OCI-LY7 (cell line): ENCODE measurements at regions not wholly inside any gene's neighbourhood (a gene's known extent, or its start where the extent isn't known, plus 50 kb on each side); places are given as distances from the start of the nearest gene placed in this dataset.

Source experiments
- BruUV-seq: library from RNA; stranded (reverse); fragments of 400-500 nt; replicated peaks from 2 replicates; lab custom pipeline; 2021; lab: Mats Ljungman, UMichigan
- CTCF ChIA-PET: fragments of 300-600 bp; sonication (Branson Sonifier 250); formaldehyde crosslinking; loops from one replicate; lab custom pipeline; 2022; ENCODE audit warnings: antibody characterized with exemption; ENCODE audit not compliant: unreplicated experiment; lab: Charles Lee
- POLR2A ChIA-PET: fragments of 300-600 bp; sonication (Branson Sonifier 250); formaldehyde crosslinking; loops from one replicate; lab custom pipeline; 2022; ENCODE audit warnings: antibody characterized with exemption; lab: Charles Lee
- DNase-seq: peaks from one replicate; pipeline ENCODE4 v3.0.0-alpha.2; 2015; ENCODE audit warnings: low spot score
- H2AFZ ChIP-seq: fragments of 200-600 bp; sonication (generic), shearing (Covaris generic); 2 replicates; pipeline ENCODE4 v1.6.1; 2014; ENCODE audit warnings: mild to moderate bottlenecking, antibody characterized with exemption, low read length, moderate library complexity
- H3K27ac ChIP-seq: fragments of 200-600 bp; sonication (generic); 2 replicates; pipeline ENCODE4 v1.5.1; 2014; ENCODE audit warnings: mixed run types, low read depth, mild to moderate bottlenecking, moderate library complexity, low read length, inconsistent platforms; ENCODE audit not compliant: poor library complexity, severe bottlenecking
- H3K36me3 ChIP-seq: fragments of 200-600 bp; sonication (generic); 2 replicates; pipeline ENCODE4 v1.6.1; 2014; ENCODE audit warnings: mild to moderate bottlenecking, antibody characterized with exemption, low read length, moderate library complexity, mixed read lengths; ENCODE audit not compliant: insufficient read depth
- H3K4me1 ChIP-seq: fragments of 200-600 bp; sonication (generic); 2 replicates; pipeline ENCODE4 v1.5.1; 2014; ENCODE audit warnings: mild to moderate bottlenecking, low read length; ENCODE audit not compliant: insufficient read depth, poor library complexity, severe bottlenecking
- H3K4me2 ChIP-seq: fragments of 200-600 bp; sonication (generic); 2 replicates; pipeline ENCODE4 v1.6.1; 2014; ENCODE audit warnings: mild to moderate bottlenecking, low read length
- H3K4me3 ChIP-seq: fragments of 200-600 bp; sonication (generic); 2 replicates; pipeline ENCODE4 v1.5.1; 2014; ENCODE audit warnings: mild to moderate bottlenecking, low read depth, low read length; ENCODE audit not compliant: poor library complexity, severe bottlenecking
- H3K79me2 ChIP-seq: fragments of 200-600 bp; sonication (generic); 2 replicates; pipeline ENCODE4 v1.6.1; 2016; ENCODE audit warnings: low read depth, mild to moderate bottlenecking, low read length, moderate library complexity, mixed read lengths; ENCODE audit not compliant: insufficient read depth
- H3K9me2 ChIP-seq: fragments of 200-600 bp; sonication (generic); 2 replicates; pipeline ENCODE4 v1.6.1; 2016; ENCODE audit warnings: mild to moderate bottlenecking, low read length, mixed read lengths; ENCODE audit not compliant: insufficient read depth
- H3K9me3 ChIP-seq: fragments of 200-600 bp; sonication (generic); 2 replicates; pipeline ENCODE4 v1.6.1; 2014; ENCODE audit warnings: mild to moderate bottlenecking, mixed run types, low read length, mixed read lengths
- H4K20me1 ChIP-seq: fragments of 200-600 bp; sonication (generic); 2 replicates; pipeline ENCODE4 v1.6.1; 2014; ENCODE audit warnings: mild to moderate bottlenecking, antibody characterized with exemption, low read length, moderate library complexity, mixed read lengths; ENCODE audit not compliant: insufficient read depth
- CTCF ChIP-seq: fragments of 200-600 bp; sonication (generic); conservative IDR thresholded peaks from 2 replicates; pipeline ENCODE4 v1.5.1; 2014; ENCODE audit warnings: mild to moderate bottlenecking, antibody characterized with exemption, low read length, moderate library complexity, mixed read lengths
- EZH2phosphoT487 ChIP-seq: fragments of 200-600 bp; sonication (generic); IDR thresholded peaks from 2 replicates; pipeline ENCODE4 v1.6.1; 2018; ENCODE audit warnings: low read depth, borderline replicate concordance, mild to moderate bottlenecking, mixed run types, antibody characterized with exemption, low read length, moderate library complexity, mixed read lengths
- intact Hi-C: fragments of 100-400 bp; cut with micrococcal nuclease; formaldehyde crosslinking; loops from one replicate; pipeline ENCODE4 v1.10.0; 2022; ENCODE audit not compliant: unreplicated experiment

- CTCF ChIA-PET: no interaction called here
- H3K9me2 ChIP-seq: no peaks in the 10 kb centered on the region
- H4K20me1 ChIP-seq: no peaks in the 10 kb centered on the region
- no peak overlapping the region for H2AFZ ChIP-seq
- H3K9me3 ChIP-seq: no peaks in the 10 kb centered on the region
- H3K4me1 ChIP-seq: no peaks in the 10 kb centered on the region
- no peak overlapping the region for H3K4me2 ChIP-seq
- no peak overlapping the region for H3K27ac ChIP-seq
- H3K79me2 ChIP-seq: no peaks in the 10 kb centered on the region
- TF ChIP-seq EZH2phosphoT487 (no peak), CTCF (no peak)
- POLR2A ChIA-PET: interaction anchor here (0.6 to 1.4 kb wide), 4 partner anchors 9 to 388 kb away, joined by 3 to 4 read pairs (median 3); no protein-coding TSS in a partner anchor
- H3K36me3 ChIP-seq: no peaks in the 10 kb centered on the region
- no TSS peak for BruUV-seq
- DNase-seq: no peak
- no peak overlapping the region for H3K4me3 ChIP-seq
- intact Hi-C loops: no loop called here
Measured at GRCh38 chr2:18078216-18078615, 199.7 kb downstream of the KCNS3 start.

DNA sequence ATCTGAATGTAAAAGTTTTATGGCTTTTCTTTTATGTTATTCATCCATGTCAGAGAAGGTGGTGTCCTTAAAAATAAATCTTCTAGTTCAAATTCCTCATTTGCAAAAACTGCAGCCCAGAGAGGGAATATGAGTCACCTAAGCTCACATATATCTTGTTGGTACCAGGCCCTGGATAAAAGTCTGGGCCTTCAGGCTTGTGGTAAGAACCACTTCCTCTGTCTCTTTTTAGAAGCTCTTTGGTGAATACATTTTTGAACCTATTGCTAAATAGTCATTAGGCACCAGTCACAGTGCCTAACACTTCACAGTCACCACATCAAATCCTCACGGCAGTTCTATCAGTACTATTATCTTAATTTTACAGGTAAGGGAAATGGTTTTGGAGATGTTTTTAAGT, 199.2 kb downstream of the KCNS3 start:
- CTCF ChIA-PET: no interaction called here
- Histone ChIP-seq H3K9me2 (no peaks in the 10 kb centered on the region), H3K4me1 (no peaks in the 10 kb centered on the region), H3K27ac (no peak overlapping the region), H3K4me2 (no peak overlapping the region), H2AFZ (no peak overlapping the region), H3K79me2 (no peaks in the 10 kb centered on the region), H3K4me3 (no peak overlapping the region), H3K36me3 (no peaks in the 10 kb centered on the region), H4K20me1 (no peaks in the 10 kb centered on the region), H3K9me3 (no peaks in the 10 kb centered on the region)
- no TSS peak for BruUV-seq
- no peak for DNase-seq
- TF ChIP-seq CTCF (no peak), EZH2phosphoT487 (no peak)
- POLR2A ChIA-PET: interaction anchor here (0.6 to 1.4 kb wide), 3 partner anchors 8 to 387 kb away, joined by 3 to 4 read pairs (median 3); no protein-coding TSS in a partner anchor
- intact Hi-C loops: no loop called here

DNA sequence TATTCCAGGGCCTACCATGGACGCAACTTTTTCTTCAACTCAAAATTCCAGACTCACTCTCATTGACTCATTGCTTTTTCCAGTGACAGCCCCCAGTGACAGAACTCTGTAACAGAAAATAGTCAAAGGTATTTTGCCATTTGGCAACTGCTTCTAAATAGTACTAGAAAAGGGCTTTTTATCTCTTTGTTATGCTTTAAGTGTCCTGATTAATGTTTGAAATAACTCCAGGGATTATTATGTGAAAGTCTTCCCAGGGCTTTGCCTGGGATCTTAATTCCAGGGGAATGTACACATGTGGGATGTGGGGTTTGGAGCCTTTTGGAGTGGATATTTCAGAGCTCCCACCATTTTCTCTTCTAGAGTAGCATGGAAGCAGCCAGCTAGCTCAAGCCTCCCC, 198.8 kb downstream of the KCNS3 start:
- ChIA-PET CTCF (no interaction called here), POLR2A (interaction anchor here (0.6 to 1.4 kb wide), 3 partner anchors 16 to 353 kb away, joined by 3 to 4 read pairs (median 4); no protein-coding TSS in a partner anchor)
- intact Hi-C loops: no loop called here
- Histone ChIP-seq H3K4me2 (no peak overlapping the region), H2AFZ (no peak overlapping the region), H3K79me2 (no peaks in the 10 kb centered on the region), H3K4me3 (no peak overlapping the region), H3K9me2 (no peaks in the 10 kb centered on the region), H3K36me3 (no peaks in the 10 kb centered on the region), H3K27ac (no peak overlapping the region), H3K4me1 (no peaks in the 10 kb centered on the region), H3K9me3 (no peaks in the 10 kb centered on the region), H4K20me1 (no peaks in the 10 kb centered on the region)
- no TSS peak for BruUV-seq
- DNase-seq: no peak
- TF ChIP-seq EZH2phosphoT487 (no peak), CTCF (no peak)
